ENCODE measurements at regions not wholly inside any gene's neighbourhood (a gene's known extent, or its start where the extent isn't known, plus 50 kb on each side); places are given as distances from the start of the nearest gene placed in this dataset.
A peak's percentile ranks its signal among the peaks of the same experiment; 100 is the strongest.
"Not testable (repeated sequence)": the region's sequence is repeated elsewhere in the genome, so short reads cannot be mapped to it uniquely, and the experiment has no call there.

- CTCF ChIA-PET; intact Hi-C loops (cut with micrococcal nuclease; ENCODE audit: unreplicated experiment); H3K4me1 ChIP-seq (ENCODE audit: insufficient read depth, low read length, poor library complexity, severe bottlenecking); DNase-seq (ENCODE audit: low spot score); H3K36me3 ChIP-seq (ENCODE audit: insufficient read depth, low read length, poor library complexity, severe bottlenecking); H3K9me3 ChIP-seq (ENCODE audit: low read depth, low read length, poor library complexity, severe bottlenecking); H3K27ac ChIP-seq (ENCODE audit: low read depth, low read length, poor library complexity, severe bottlenecking); POLR2A ChIA-PET (ENCODE audit: low non-redundant PET); H3K27me3 ChIP-seq (replicated peaks; ENCODE audit: insufficient read depth, low read depth, low read length, poor library complexity); H3K4me3 ChIP-seq (ENCODE audit: low read depth, low read length, poor library complexity, severe bottlenecking); BruUV-seq (replicated peaks): not testable (repeated sequence)
Observed at GRCh38 chr4:131742536-131743205, 1406.4 kb upstream of the PCDH10 start.

GRCh38 chr4:131743348-131743747 is 1405.7 kb upstream of the PCDH10 start:
- POLR2A ChIA-PET (ENCODE audit: low non-redundant PET); DNase-seq (ENCODE audit: low spot score); BruUV-seq (replicated peaks); CTCF ChIA-PET; H3K27ac ChIP-seq (ENCODE audit: low read depth, low read length, poor library complexity, severe bottlenecking); H3K4me3 ChIP-seq (ENCODE audit: low read depth, low read length, poor library complexity, severe bottlenecking); H3K4me1 ChIP-seq (ENCODE audit: insufficient read depth, low read length, poor library complexity, severe bottlenecking); H3K9me3 ChIP-seq (ENCODE audit: low read depth, low read length, poor library complexity, severe bottlenecking); intact Hi-C loops (cut with micrococcal nuclease; ENCODE audit: unreplicated experiment); H3K27me3 ChIP-seq (replicated peaks; ENCODE audit: insufficient read depth, low read depth, low read length, poor library complexity); H3K36me3 ChIP-seq (ENCODE audit: insufficient read depth, low read length, poor library complexity, severe bottlenecking): not testable (repeated sequence)

- POLR2A ChIA-PET (ENCODE audit: low non-redundant PET); H3K36me3 ChIP-seq (ENCODE audit: insufficient read depth, low read length, poor library complexity, severe bottlenecking); H3K9me3 ChIP-seq (ENCODE audit: low read depth, low read length, poor library complexity, severe bottlenecking); H3K4me3 ChIP-seq (ENCODE audit: low read depth, low read length, poor library complexity, severe bottlenecking); H3K4me1 ChIP-seq (ENCODE audit: insufficient read depth, low read length, poor library complexity, severe bottlenecking); DNase-seq (ENCODE audit: low spot score); H3K27ac ChIP-seq (ENCODE audit: low read depth, low read length, poor library complexity, severe bottlenecking); H3K27me3 ChIP-seq (replicated peaks; ENCODE audit: insufficient read depth, low read depth, low read length, poor library complexity); CTCF ChIA-PET; BruUV-seq (replicated peaks); intact Hi-C loops (cut with micrococcal nuclease; ENCODE audit: unreplicated experiment): not testable (repeated sequence)
Observed at GRCh38 chr4:131747203-131747602, 1401.9 kb upstream of the PCDH10 start.

- intact Hi-C loops (cut with micrococcal nuclease; ENCODE audit: unreplicated experiment); H3K36me3 ChIP-seq (ENCODE audit: insufficient read depth, low read length, poor library complexity, severe bottlenecking); POLR2A ChIA-PET (ENCODE audit: low non-redundant PET): not testable (repeated sequence)
Observed at GRCh38 chr4:131749224-131749623, 1399.9 kb upstream of the PCDH10 start.

GRCh38 chr4:131750006-131750405 is 1399.1 kb upstream of the PCDH10 start:
- H3K4me3 ChIP-seq (ENCODE audit: low read depth, low read length, poor library complexity, severe bottlenecking); H3K36me3 ChIP-seq (ENCODE audit: insufficient read depth, low read length, poor library complexity, severe bottlenecking); BruUV-seq (replicated peaks); H3K27ac ChIP-seq (ENCODE audit: low read depth, low read length, poor library complexity, severe bottlenecking); POLR2A ChIA-PET (ENCODE audit: low non-redundant PET); intact Hi-C loops (cut with micrococcal nuclease; ENCODE audit: unreplicated experiment); CTCF ChIA-PET; H3K9me3 ChIP-seq (ENCODE audit: low read depth, low read length, poor library complexity, severe bottlenecking); H3K4me1 ChIP-seq (ENCODE audit: insufficient read depth, low read length, poor library complexity, severe bottlenecking); H3K27me3 ChIP-seq (replicated peaks; ENCODE audit: insufficient read depth, low read depth, low read length, poor library complexity): not testable (repeated sequence)
- DNase-seq (ENCODE audit: low spot score), result peak; percentile 2

More at GRCh38 chr4:131749224-131749623, 1399.9 kb upstream of the PCDH10 start:
- H3K4me3 ChIP-seq (ENCODE audit: low read depth, low read length, poor library complexity, severe bottlenecking); H3K9me3 ChIP-seq (ENCODE audit: low read depth, low read length, poor library complexity, severe bottlenecking); H3K27ac ChIP-seq (ENCODE audit: low read depth, low read length, poor library complexity, severe bottlenecking); DNase-seq (ENCODE audit: low spot score); CTCF ChIA-PET; H3K27me3 ChIP-seq (replicated peaks; ENCODE audit: insufficient read depth, low read depth, low read length, poor library complexity); H3K4me1 ChIP-seq (ENCODE audit: insufficient read depth, low read length, poor library complexity, severe bottlenecking); BruUV-seq (replicated peaks): not testable (repeated sequence)

GRCh38 chr4:131750469-131750868 is 1398.6 kb upstream of the PCDH10 start:
- H3K36me3 ChIP-seq (ENCODE audit: insufficient read depth, low read length, poor library complexity, severe bottlenecking); H3K27ac ChIP-seq (ENCODE audit: low read depth, low read length, poor library complexity, severe bottlenecking); intact Hi-C loops (cut with micrococcal nuclease; ENCODE audit: unreplicated experiment); POLR2A ChIA-PET (ENCODE audit: low non-redundant PET); H3K4me3 ChIP-seq (ENCODE audit: low read depth, low read length, poor library complexity, severe bottlenecking); CTCF ChIA-PET; DNase-seq (ENCODE audit: low spot score); H3K9me3 ChIP-seq (ENCODE audit: low read depth, low read length, poor library complexity, severe bottlenecking); H3K4me1 ChIP-seq (ENCODE audit: insufficient read depth, low read length, poor library complexity, severe bottlenecking); BruUV-seq (replicated peaks); H3K27me3 ChIP-seq (replicated peaks; ENCODE audit: insufficient read depth, low read depth, low read length, poor library complexity): not testable (repeated sequence)

GRCh38 chr4:131762234-131762633 is 1386.9 kb upstream of the PCDH10 start:
- H3K27ac ChIP-seq (ENCODE audit: low read depth, low read length, poor library complexity, severe bottlenecking); intact Hi-C loops (cut with micrococcal nuclease; ENCODE audit: unreplicated experiment); H3K9me3 ChIP-seq (ENCODE audit: low read depth, low read length, poor library complexity, severe bottlenecking); H3K4me1 ChIP-seq (ENCODE audit: insufficient read depth, low read length, poor library complexity, severe bottlenecking); H3K4me3 ChIP-seq (ENCODE audit: low read depth, low read length, poor library complexity, severe bottlenecking); H3K36me3 ChIP-seq (ENCODE audit: insufficient read depth, low read length, poor library complexity, severe bottlenecking); H3K27me3 ChIP-seq (replicated peaks; ENCODE audit: insufficient read depth, low read depth, low read length, poor library complexity); BruUV-seq (replicated peaks); CTCF ChIA-PET; DNase-seq (ENCODE audit: low spot score); POLR2A ChIA-PET (ENCODE audit: low non-redundant PET): not testable (repeated sequence)

Data from A673 (cell line).